OCI-M1 (cell line): ENCODE measurements at regions not wholly inside any gene's neighbourhood (a gene's known extent, or its start where the extent isn't known, plus 50 kb on each side); places are given as distances from the start of the nearest gene placed in this dataset.

ENCODE experiments used
- DNase-seq: peaks from one replicate; lab custom pipeline; 2025; lab: John Stamatoyannopoulos, UW

DNA sequence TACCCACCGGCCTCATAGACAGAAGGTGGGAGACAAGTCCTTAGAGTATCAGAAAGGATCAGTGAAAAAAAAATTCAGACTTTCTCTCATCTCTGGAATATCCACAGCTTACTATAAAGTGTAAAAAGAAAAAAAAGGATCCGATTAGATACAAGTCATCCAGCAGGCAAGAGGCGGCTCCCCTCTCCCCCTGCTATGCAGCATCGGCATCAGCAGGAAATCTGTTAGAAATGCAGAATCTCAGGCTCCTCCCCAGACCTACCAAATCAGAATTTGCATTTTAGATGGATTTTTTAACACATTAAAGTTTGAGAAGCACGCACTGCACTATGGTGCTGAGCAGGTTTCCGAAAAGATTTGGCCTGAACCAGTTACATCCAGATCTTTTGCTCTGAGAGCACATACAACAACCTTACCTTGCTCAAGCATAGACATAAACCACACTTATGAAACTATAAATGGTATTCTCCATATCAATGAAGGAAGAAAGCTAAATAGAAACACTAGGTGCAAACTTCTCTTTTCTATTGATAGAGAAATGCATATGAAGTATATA is 117.0 kb upstream of the POU3F2 start:
- no peak for DNase-seq

DNA sequence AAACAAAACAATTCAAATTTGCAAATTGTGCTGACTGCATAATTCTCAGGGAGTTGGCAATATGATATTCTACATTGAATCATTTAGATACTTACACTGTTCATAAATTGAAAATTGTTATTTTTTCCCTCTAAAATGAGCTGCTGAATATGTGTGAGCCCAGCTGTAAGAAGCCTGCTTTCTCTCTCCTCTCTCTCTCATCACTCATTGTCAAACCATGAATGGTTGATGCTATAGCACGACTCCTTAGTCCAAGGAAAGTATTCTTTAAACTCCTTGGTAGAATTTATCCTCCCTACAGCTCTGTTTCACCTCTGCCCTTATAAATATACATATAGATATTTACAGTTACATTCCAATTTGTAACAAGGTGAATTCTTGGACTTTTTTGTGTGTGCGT is 116.4 kb upstream of the POU3F2 start:
- DNase-seq = no peak

- no peak for DNase-seq
These were observed 109.8 kb upstream of the POU3F2 start for GRCh38 chr6:98724537-98724936.

GRCh38 chr6:98747273-98747672 is 87.1 kb upstream of the POU3F2 start:
- no peak for DNase-seq

DNA sequence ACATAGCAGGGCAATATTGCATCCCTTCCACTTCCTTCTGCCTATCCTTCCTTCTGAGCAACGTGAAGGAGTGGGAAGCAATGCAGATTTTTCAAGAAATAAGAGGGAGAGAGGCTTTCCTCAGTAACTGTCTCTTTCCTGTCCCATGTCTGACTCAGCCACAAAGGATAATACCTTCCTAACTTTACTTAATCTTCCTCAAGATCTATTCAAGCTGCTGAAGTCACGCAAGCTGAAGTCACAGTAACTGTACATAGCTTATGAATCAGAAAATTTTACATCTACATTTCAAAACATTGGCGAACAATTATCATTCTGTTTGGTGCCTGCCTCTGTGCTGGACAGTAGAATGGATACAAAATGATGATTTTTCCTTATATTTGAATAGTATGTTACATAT is 86.4 kb upstream of the POU3F2 start:
- no peak for DNase-seq

GRCh38 chr6:98759459-98759858 is 74.9 kb upstream of the POU3F2 start:
- no peak for DNase-seq

DNA sequence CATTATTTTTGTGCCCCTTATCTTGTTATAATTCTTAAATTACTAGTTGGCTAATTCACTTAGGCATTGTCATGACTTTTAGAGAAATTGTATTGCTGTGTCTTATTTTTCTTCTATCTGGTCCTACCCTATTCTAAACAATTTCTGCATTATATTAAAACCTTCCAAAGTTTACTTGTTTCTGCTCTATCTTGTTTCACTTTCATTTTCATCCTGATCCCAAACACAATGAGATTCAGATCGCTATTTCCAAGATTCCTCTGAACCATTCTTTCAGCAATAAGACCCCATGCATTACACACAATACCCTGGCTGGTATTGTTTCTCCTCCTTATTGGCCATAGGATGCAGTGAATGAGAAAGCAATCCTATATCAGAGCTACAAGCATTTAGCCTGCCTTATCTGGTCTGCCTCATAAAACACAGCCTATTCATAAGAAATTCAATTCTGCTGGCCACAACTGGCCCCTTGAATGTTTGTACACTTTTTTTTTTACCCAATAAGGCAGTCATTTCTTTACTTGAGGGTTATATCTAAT is 69.9 kb upstream of the POU3F2 start:
- peak; percentile 67 for DNase-seq

DNA sequence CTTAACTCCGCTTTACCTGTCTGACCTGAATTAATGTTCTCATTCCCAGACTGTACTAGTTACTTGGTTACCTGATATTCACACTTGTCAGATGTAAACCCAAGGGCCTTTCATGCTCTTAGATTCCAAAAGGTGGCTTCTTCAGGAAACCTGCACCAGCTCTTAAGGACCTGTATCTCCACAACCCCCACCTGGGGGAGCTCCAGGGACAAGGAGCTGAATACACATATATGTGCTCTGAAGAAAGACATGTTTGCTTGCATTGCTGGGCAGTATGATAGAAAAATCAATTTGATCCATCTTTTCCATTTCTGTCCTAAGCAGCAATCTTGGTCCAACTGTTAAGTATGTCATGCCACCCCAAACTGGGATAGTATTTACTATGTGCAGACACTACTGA is 64.8 kb upstream of the POU3F2 start:
- DNase-seq = peak; percentile 52

- no peak for DNase-seq
These were observed 59.2 kb upstream of the POU3F2 start for GRCh38 chr6:98775205-98775604.

- DNase-seq = peak; percentile 9
These were observed 56.6 kb upstream of the POU3F2 start for GRCh38 chr6:98777762-98778161.

DNA sequence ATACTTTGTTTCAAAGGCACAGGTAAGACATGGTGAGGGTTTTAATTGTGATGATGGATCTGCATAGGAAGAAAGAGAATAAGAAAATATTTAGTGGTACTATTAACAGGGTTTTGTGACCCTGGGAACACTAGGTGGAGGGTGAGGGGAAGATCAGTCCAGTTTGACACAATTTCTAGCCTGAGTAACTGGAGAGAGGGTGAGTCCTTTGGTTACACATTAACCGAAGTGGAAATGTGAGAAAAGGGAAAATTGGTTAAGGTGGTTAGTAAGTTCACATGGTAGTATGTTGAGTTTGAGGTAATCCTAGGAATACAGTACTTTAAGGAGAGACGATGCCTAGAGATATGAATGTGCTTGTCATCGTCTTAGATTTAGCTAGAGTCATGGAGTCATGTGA is 54.8 kb upstream of the POU3F2 start:
- no peak for DNase-seq

- no peak for DNase-seq
These were observed 51.6 kb upstream of the POU3F2 start for GRCh38 chr6:98782772-98783171.

GRCh38 chr6:98783578-98783977 is 50.8 kb upstream of the POU3F2 start:
- DNase-seq = no peak
